CD14-positive monocyte (primary cell): ENCODE measurements at regions not wholly inside any gene's neighbourhood (a gene's known extent, or its start where the extent isn't known, plus 50 kb on each side); places are given as distances from the start of the nearest gene placed in this dataset.

ENCODE experiments used
- DNase-seq, 3 donors: peaks; one replicate each; pipeline ENCODE4 v3.0.0-alpha.2; 2011 to 2022
- H2AFZ ChIP-seq: 2 replicates; pipeline ENCODE4 v1.6.0; 2012; ENCODE audit warnings: mild to moderate bottlenecking, low read depth, low read length, inconsistent platforms; ENCODE audit not compliant: insufficient read depth, poor library complexity, severe bottlenecking
- H3K27ac ChIP-seq, 2 donors: 1 replicate in 1 of 2; 2 replicates in 1 of 2; pipeline ENCODE4 v1.5.1; 2012 to 2013; ENCODE audit warnings: low read length in 2 of 2, control low read depth in 1 of 2, inconsistent platforms in 1 of 2, low read depth in 1 of 2, mild to moderate bottlenecking in 1 of 2
- H3K27me3 ChIP-seq, 2 donors: one replicate each; pipeline versions ENCODE4 v1.6.0 to v1.6.1; 2011 to 2013; ENCODE audit warnings: low read length in 2 of 2; ENCODE audit not compliant: control insufficient read depth in 2 of 2, insufficient read depth in 2 of 2
- H3K36me3 ChIP-seq, 2 donors: replicated peaks in 1 of 2; 1 replicate in 1 of 2; 2 replicates in 1 of 2; pipeline versions ENCODE4 v1.5.1 to v1.6.1; 2012 to 2013; ENCODE audit warnings: low read length in 2 of 2, control low read depth in 1 of 2, inconsistent platforms in 1 of 2, mild to moderate bottlenecking in 1 of 2; ENCODE audit not compliant: insufficient read depth in 2 of 2, control insufficient read depth in 1 of 2
- H3K4me1 ChIP-seq, 2 donors: 1 replicate in 1 of 2; 2 replicates in 1 of 2; pipeline versions ENCODE4 v1.5.1 to v1.6.1; 2012 to 2013; ENCODE audit warnings: low read length in 2 of 2, control low read depth in 1 of 2, inconsistent platforms in 1 of 2, mild to moderate bottlenecking in 1 of 2, moderate library complexity in 1 of 2; ENCODE audit not compliant: insufficient read depth in 2 of 2, control insufficient read depth in 1 of 2
- H3K4me2 ChIP-seq: replicated peaks from 2 replicates; pipeline ENCODE3; 2012; ENCODE audit warnings: low read length, moderate library complexity, mild to moderate bottlenecking; ENCODE audit not compliant: poor library complexity, severe bottlenecking; ENCODE audit errors: extremely low read depth
- H3K4me3 ChIP-seq, 3 experiments: fragments of 200-600 bp in 1 of 3; sonication (generic) in 1 of 3; replicated peaks in 1 of 3; 1 replicate in 2 of 3; 2 replicates in 1 of 3; pipeline ENCODE4 v1.5.1; 2011 to 2013; ENCODE audit warnings: low read length in 3 of 3, mild to moderate bottlenecking in 3 of 3, control low read depth in 2 of 3, low read depth in 2 of 3, inconsistent platforms in 1 of 3, moderate library complexity in 1 of 3
- H3K79me2 ChIP-seq: 2 replicates; pipeline ENCODE4 v1.6.0; 2012; ENCODE audit warnings: mild to moderate bottlenecking, control low read depth, inconsistent platforms, low read length, moderate library complexity; ENCODE audit not compliant: insufficient read depth
- H3K9ac ChIP-seq: 2 replicates; pipeline ENCODE4 v1.6.0; 2017; ENCODE audit warnings: low read length, mild to moderate bottlenecking; ENCODE audit not compliant: insufficient read depth, poor library complexity, severe bottlenecking
- H3K9me3 ChIP-seq, 2 donors: replicated peaks in 1 of 2; 1 replicate in 1 of 2; 2 replicates in 1 of 2; pipeline versions ENCODE4 v1.5.1 to v1.6.1; 2012 to 2013; ENCODE audit warnings: low read length in 2 of 2, control low read depth in 1 of 2; ENCODE audit not compliant: control insufficient read depth in 1 of 2, insufficient read depth in 1 of 2
- H4K20me1 ChIP-seq: 2 replicates; pipeline ENCODE4 v1.6.0; 2012; ENCODE audit warnings: mild to moderate bottlenecking, low read length, control low read depth, moderate library complexity; ENCODE audit not compliant: insufficient read depth
- H3K27ac Mint-ChIP-seq, 7 donors: one replicate each; pipeline ENCODE4 v1.8.0; 2020; ENCODE audit warnings: mild to moderate bottlenecking in 7 of 7, mixed read lengths in 7 of 7, moderate library complexity in 6 of 7, inconsistent platforms in 2 of 7
- H3K27me3 Mint-ChIP-seq, 3 donors: one replicate each; pipeline ENCODE4 v1.8.0; 2021 to 2022; ENCODE audit warnings: low read depth in 3 of 3, mild to moderate bottlenecking in 3 of 3, mixed read lengths in 3 of 3, moderate library complexity in 3 of 3, inconsistent platforms in 1 of 3
- H3K36me3 Mint-ChIP-seq, 2 donors: one replicate each; pipeline ENCODE4 v1.8.0; 2020; ENCODE audit warnings: mixed read lengths in 2 of 2, inconsistent platforms in 1 of 2, mild to moderate bottlenecking in 1 of 2
- H3K4me1 Mint-ChIP-seq: one replicate; pipeline ENCODE4 v1.8.0; 2020; ENCODE audit warnings: mild to moderate bottlenecking, mixed read lengths
- H3K4me3 Mint-ChIP-seq, 2 donors: one replicate each; pipeline ENCODE4 v1.8.0; 2020; ENCODE audit warnings: mild to moderate bottlenecking in 2 of 2, mixed read lengths in 2 of 2, moderate library complexity in 1 of 2
- H3K9me3 Mint-ChIP-seq, 7 donors: one replicate each; pipeline ENCODE4 v1.8.0; 2020 to 2022; ENCODE audit warnings: mixed read lengths in 7 of 7, mild to moderate bottlenecking in 6 of 7, moderate library complexity in 6 of 7, inconsistent platforms in 2 of 7
- CTCF ChIP-seq: fragments of 200-600 bp; IDR thresholded peaks from one replicate; pipeline ENCODE4 v1.8.0; 2022; ENCODE audit warnings: antibody characterized with exemption, mild to moderate bottlenecking
- WGBS: methylation state at CpG from one replicate; pipeline ENCODE4 v1.1.5; 2013; ENCODE audit warnings: missing lambda C conversion rate; ENCODE audit not compliant: insufficient coverage; 5-methylcytosine and 5-hydroxymethylcytosine counted together
- intact Hi-C, 2 donors: fragments of 100-400 bp; cut with micrococcal nuclease; formaldehyde crosslinking; loops; one replicate each; pipeline versions ENCODE4 v1.15.0 to v1.15.1; 2023

GRCh38 chr13:95388420-95389079, 87.3 kb upstream of the ABCC4 start:
- Histone ChIP-seq H3K79me2 (no peaks in the 10 kb centered on the region), H3K9me3 (no peaks in the 10 kb centered on the region), H3K4me3 (no peak overlapping the region), H4K20me1 (no peaks in the 10 kb centered on the region), H3K9ac (no peak overlapping the region), H3K36me3 (no peaks in the 10 kb centered on the region), H3K27me3 (no peaks in the 10 kb centered on the region), H3K4me1 (peaks cover 29 to 39% of the 10 kb centered on the region in 2 donors), H2AFZ (no peak overlapping the region), H3K27ac (no peak overlapping the region), H3K4me2 (no peak overlapping the region)
- H3K4me3 Mint-ChIP-seq: peak overlapping the region in 1 of 2 donors; percentile 48
- peaks cover 0 to 3% of the 10 kb centered on the region in 2 donors for H3K36me3 Mint-ChIP-seq
- DNase-seq: peak; percentile 10 to 20 (median 12)
- H3K9me3 Mint-ChIP-seq: peaks cover 0 to 5% (median 1%) of the 10 kb centered on the region in 7 donors
- peaks cover 35% of the 10 kb centered on the region for H3K4me1 Mint-ChIP-seq
- no peak for TF ChIP-seq CTCF
- WGBS: no CpG with 5 or more reads among the region's 2 CpGs
- intact Hi-C loops: no loop called here
- peak overlapping the region in 3 of 7 donors; percentile 12 to 35 (median 25) for H3K27ac Mint-ChIP-seq
- peaks cover 0 to 6% (median 2%) of the 10 kb centered on the region in 3 donors for H3K27me3 Mint-ChIP-seq

GRCh38 chr13:95391362-95391761, 90.1 kb upstream of the ABCC4 start:
- no peaks in the 10 kb centered on the region for H3K36me3 ChIP-seq
- H3K36me3 Mint-ChIP-seq: no peaks in the 10 kb centered on the region
- H3K27ac ChIP-seq: no peak overlapping the region
- H4K20me1 ChIP-seq: no peaks in the 10 kb centered on the region
- no peak overlapping the region for H3K4me3 Mint-ChIP-seq
- no peak for DNase-seq
- H3K79me2 ChIP-seq: no peaks in the 10 kb centered on the region
- no peaks in the 10 kb centered on the region for H3K9me3 ChIP-seq
- H3K27me3 Mint-ChIP-seq: peaks cover 2 to 9% (median 4%) of the 10 kb centered on the region in 3 donors
- intact Hi-C loops: no loop called here
- no peak overlapping the region for H3K4me3 ChIP-seq
- no peaks in the 10 kb centered on the region for H3K27me3 ChIP-seq
- H3K4me1 ChIP-seq: peaks cover 19 to 27% of the 10 kb centered on the region in 2 donors
- H3K9ac ChIP-seq: no peak overlapping the region
- WGBS: 74% methylated on average over 2 of the region's 2 CpGs
- no peak overlapping the region for H3K4me2 ChIP-seq
- TF ChIP-seq CTCF: no peak
- no peak overlapping the region for H3K27ac Mint-ChIP-seq
- H3K4me1 Mint-ChIP-seq: peaks cover 21% of the 10 kb centered on the region
- H3K9me3 Mint-ChIP-seq: peaks cover 0 to 3% (median 1%) of the 10 kb centered on the region in 7 donors
- no peak overlapping the region for H2AFZ ChIP-seq
